GM21723 (cell line): ENCODE measurements at regions not wholly inside any gene's neighbourhood (a gene's known extent, or its start where the extent isn't known, plus 50 kb on each side); places are given as distances from the start of the nearest gene placed in this dataset.

ENCODE experiments used
- ATAC-seq: cut with Tn5 transposase; IDR thresholded peaks from one replicate; pipeline ENCODE4 v1.9.1; 2021; ENCODE audit warnings: mild to moderate bottlenecking, moderate library complexity; ENCODE audit not compliant: unreplicated experiment

DNA sequence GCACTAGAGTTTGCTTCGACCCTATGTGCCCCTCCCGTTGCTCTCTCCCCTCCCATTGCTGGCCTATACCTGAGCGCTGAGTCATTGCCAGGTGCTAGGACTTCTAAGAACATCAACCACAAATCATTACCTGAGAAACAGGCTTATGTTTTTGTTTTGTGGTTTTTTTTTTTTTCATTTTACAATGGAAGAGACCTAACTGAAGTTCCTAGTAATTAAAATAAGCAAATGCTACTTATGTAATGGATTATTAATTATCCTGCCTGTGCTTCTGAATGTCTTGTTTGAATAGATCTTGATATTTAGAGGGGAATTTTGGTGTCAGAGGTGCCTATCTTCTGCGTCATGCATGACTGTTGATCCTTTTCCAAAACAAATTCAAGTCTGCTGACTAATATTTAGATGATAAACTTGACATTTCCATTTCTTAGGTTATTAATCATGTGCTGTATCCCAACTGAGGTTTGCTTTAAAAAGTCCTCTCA, 275.4 kb upstream of the CPEB2 start:
- ATAC-seq = no peak

DNA sequence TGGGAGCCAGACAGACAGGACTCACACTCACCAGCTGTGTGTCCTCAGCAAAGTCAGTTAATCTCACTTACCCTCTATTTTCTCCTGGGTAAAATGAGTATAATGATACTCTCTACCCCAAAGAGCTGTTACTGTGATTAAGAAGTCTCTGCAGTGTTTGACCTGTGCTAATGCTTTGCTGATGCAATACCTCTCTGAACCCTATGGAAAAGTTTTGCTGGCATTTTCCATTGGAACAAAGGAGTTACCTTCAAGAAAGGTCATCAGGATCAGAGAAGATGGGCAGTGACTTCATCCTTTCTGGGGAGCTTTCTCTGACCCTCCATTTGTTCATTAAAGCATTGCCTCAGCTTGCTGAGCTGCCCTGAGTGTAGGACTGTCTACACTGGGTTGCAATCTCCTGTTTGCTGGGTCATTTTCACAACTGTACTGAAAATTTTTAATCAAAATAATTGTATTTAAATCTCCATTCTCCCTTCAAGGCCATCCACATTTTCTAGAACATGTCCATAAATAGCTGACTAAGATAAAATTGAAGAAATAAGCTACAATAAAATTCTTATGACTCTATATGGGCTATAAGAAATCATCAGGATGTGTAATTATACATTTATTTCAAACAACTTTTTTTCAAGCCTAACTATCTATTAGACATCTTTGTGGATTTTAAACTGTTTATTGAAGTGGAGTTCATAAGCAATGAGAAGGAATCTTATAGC, 272.8 kb upstream of the CPEB2 start:
- ATAC-seq = no peak

DNA sequence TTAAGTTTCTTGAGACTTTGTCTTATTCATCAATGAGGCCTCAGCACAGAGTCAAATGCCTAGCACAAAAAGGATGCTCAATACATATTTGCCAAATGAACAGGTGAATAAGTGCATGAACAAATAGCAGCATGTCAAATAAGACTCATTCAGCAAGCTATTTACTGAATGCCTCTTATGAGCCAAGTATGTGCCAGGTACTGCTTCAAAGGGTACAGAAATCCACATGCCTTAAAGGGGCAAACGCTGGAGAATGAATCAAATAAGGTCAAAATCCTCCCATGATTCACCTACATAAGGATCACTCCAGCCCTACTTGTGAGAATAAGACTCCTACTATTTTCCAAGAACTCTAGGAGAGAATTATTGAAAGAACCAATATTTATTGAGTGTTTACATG, 260.2 kb upstream of the CPEB2 start:
- ATAC-seq = no peak

DNA sequence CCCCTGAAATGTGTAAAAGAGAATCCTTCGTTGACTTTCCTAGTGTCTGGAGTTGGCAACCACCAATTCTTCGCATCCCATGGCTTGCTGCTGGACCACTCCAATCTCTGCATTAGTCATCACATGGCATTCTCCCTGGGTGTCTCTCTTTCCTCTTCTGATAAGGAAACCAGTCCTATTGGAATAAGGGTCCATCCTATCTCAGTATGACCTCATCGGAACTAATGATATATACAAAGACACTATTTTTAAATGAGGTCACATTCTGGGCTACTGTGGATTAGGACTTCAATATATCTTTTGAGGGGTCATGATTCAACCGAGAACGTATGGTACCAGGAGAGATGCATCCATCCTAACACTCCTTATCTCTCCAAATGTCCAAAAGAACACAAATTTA, 259.1 kb upstream of the CPEB2 start:
- no peak for ATAC-seq

DNA sequence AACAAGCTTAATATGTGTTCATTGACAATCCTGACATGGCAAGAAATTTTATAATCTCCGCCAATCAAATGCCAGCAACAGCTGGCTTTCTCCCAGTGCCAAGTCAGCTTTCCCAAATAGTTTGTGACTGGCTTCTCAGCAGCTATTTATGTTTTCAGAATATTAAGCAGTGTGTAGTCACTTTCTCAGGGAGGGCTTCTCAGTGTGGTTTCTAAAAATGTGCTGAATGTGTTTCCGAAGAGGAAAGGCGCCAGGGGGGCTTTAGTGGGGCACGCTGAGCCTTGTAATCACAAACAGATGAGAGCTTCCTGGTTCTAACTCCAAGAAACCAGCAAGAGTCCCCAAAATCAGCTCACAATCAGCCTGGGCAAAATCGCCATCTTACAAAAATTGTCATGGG, 258.7 kb upstream of the CPEB2 start:
- ATAC-seq = no peak

DNA sequence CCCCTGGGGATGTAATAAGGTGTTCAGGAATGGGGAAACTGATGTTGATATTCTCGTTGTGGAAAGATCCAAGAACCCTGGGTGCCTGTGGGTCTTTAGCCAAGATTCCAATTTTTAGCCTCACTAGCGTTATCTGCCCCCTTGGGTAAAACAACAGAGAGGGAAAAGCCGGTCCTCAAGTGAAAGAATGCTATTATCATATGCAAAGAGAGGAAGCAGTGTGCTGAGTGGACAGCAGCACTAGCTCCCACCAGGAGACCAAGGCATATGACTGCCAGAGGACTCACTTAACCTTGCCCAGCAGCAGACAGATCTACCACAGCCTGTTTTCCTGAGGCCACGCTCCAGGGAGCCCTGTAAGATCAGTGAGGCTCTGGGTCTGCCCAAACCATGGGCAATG, 257.9 kb upstream of the CPEB2 start:
- ATAC-seq = no peak

DNA sequence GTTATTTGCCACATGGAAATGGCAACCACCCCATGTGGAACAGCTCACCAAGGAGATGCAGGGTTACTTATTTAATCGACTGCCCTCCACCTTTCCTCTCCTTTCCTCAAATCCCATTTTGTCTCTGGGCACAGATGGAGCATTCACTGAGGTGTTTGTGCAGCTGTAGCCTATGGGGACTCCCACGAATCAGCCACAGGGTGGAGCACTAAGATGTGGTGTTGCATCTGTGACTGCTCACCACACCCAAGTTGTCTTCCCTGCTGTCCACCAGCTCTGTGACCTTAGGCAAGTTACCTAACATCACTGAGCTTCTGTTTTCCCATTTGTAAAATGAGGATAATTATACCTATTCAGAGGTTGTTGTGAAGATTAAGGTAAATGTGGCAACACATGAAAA, 252.4 kb upstream of the CPEB2 start:
- ATAC-seq = peak; percentile 75

DNA sequence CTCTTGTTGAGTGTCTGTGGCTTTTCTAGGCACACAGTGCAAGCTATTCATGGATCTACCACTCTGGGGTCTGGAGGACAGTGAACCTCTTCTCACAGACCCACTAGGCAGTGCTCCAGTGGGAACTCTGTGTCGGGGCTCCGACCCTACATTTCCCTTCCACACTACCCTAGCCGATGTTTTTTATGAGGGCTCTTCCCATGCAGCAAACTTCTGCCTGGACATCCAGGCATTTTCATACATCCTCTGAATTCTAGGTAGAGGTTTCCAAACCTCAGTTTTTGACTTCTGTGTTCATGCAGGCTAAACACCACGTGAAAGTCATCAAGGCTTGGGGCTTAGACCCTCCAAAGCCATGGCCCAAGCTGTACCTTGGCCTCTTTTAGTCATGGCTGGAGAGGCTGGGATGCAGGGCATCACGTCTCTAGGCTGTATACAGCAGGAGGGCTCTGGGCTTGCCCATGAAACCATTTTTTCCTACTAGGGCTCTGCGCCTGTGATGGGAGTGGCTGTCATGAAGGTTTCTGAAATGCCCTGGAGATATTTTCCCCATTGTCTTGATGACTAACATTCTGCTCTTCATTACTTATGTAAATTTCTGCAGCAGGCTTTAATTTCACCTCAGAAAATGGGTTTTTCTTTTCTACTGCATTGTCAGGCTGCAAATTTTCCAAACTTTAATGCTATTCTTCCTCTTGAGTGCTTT, 249.8 kb upstream of the CPEB2 start:
- ATAC-seq = no peak

DNA sequence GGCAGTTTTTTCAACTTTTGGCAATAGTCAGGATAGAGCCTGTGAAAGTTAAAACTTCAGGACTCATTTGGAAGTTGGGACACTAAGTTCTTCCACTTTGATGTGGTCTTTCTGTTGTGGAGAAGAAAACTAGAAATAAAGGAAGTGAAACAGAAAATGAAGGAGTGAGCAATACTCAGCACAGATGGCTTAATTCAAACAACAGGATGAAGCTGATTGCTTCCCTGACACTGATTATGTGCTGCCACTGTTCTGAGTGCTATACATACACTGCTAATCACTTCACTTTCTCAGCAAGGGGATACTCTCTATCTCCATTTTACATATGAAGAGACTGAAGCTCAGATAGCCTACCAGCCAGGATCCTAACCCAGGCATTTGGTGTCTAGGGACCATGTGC, 235.1 kb upstream of the CPEB2 start:
- no peak for ATAC-seq

DNA sequence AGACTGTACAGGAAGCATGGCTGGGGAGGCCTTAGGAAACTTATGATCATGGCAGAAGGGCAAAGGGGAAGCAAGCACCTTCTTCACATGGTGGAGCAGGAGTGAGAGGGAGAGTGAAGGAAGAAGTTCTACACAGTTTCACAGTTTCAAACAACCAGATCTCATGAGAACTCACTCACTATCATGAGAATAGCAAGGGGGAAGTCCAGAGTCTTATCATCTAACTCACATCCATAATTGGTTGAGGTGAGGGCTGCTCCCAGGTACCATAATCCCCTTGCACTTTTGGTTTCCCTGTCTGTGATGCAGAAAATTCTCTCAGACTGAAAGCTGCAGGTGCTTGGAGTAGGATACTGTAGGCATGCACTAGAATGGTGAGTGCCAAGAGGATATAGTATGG, 233.8 kb upstream of the CPEB2 start:
- no peak for ATAC-seq

DNA sequence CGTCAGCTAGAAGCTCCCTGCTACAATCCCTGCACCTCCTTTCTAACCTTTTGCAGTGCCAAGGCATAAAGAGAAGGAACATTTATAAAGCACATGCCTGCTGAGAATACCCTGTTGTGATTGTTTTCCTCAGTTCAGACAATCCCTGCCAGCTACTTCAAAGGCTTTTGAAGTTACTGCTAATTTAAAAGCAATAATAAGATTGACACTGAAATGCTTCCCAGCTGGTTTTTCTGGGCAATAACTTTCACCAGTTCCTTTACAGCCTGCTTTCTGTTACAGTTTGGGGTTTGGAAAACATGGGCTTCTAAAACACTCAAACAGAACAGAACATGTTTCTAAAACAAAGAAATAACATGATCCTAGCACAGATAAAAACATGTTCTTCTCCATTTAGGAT, 232.3 kb upstream of the CPEB2 start:
- ATAC-seq = no peak

DNA sequence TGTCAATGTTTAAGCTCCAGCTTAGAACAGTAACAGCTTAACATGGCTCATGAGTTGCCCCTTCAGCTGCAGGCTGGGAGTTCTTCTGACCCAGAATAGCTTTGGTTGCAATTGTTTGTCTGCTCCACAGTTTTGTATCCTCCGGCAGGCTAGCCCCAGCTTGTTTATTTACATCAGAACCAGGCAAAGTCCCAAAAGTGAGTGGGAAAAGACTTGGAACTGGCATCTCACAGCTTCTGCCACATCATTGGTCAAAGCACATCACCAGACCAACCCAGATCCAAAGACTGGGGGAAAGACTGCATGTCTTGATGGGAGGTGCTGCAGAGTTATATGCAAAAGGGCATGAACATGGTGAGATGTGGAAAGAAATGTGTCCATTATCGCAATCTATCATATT, 231.2 kb upstream of the CPEB2 start:
- no peak for ATAC-seq

DNA sequence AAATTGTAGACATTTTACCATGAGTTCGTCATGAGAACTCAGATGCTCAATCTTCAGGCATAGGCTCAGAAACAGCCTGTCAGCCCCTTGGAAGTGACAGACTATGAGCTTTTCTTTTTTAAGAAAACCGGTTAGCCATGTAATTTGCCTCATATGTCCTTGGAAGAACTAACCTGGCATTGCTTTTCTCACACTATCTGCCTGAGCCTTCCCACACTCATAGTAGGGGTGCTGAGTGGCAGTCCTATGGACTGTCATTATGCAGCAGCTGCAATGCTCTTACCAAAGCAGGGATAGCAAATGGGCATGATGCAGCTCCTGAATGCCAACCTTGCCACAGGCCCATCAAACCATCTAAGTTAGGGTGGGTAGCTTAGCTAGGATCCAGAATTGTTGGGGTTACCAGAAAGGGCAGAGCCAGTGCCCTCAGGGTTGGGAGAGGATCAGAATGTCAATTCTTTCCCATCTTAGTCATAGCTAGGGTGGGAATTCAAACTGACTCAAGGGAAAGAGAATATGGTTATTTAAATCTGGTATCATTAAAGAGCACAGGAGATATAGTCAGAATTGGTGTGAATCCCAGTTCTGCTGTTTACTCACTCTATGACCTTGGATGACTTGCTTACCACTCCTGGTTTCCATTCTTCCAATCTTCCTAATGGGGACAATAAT, 230.6 kb upstream of the CPEB2 start:
- no peak for ATAC-seq

DNA sequence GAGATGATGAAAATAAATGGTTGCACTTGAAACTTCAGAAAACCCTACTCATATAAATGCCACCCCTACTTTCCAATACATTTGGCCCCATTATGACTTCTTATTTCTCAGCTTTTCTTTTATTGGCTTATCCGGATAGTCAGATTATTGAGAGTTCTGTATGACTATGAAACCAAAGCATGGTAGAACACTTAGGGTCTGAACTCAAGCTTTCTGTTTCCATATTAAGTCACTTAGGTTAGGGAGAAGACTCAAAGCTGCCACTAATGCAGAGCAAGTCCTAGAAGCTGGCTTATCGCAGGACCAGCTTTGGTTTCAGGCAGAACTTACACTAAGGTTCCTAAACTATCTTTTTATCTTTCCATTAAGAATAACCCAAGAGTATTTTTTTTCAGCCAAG, 229.9 kb upstream of the CPEB2 start:
- ATAC-seq = no peak

DNA sequence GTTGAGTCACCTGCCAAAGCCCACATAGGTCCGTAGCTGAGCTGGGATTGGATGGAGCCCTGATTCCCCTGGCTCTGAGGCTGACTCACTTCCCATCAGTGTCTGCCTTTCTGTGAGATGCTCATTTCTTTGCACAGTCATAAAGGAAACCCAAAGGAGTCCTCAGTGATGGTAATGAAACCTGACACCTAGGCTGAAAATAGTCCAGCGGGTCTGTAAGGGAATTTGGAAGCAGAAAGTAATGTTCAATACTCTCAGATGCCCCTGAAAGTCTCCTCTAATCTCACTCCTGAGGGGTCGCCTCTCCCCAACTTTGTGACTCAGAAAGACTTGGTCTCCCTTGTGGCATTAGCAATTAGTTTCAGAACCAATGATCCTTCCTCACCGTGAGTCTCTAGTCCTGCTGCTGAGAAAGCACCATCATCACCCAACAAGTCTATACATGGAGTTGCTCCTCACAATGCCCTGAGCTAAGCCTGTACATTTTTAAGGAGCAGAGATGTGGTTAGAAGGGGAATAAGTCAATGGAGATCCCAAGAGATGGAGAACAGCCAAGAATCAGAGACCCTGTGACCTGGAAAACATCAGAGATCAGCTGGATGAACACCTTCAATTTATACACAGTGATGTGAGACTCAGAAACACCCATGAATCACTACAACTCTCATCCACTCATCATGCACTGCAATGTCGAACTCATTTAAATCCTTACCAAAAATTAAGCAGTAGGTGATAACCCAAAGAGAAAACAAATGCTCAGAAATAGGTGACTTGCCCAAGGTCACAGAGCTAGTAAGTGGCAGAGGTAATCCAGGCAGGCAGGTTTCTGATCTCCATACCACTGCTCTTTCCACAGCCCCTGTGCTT, 219.0 kb upstream of the CPEB2 start:
- ATAC-seq = peak; percentile 98

DNA sequence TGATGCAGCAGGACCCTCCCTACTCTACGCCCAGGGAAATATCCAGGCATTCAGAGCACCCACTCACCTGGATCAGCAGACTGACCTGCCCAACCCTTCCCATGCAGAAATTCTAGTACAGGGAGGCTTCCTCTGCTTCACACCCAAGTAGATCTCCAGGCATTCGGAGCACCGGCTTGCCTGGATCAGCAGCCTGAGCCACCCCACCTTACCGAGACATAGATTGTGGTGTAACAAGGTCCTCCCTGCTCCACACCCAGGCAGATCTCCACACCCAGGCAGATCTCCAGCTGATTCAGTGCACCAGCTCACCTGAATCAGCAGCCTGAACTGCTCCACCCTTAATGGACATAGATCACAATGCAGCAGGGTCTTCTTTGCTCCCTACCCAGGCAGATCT, 215.1 kb upstream of the CPEB2 start:
- ATAC-seq = no peak

DNA sequence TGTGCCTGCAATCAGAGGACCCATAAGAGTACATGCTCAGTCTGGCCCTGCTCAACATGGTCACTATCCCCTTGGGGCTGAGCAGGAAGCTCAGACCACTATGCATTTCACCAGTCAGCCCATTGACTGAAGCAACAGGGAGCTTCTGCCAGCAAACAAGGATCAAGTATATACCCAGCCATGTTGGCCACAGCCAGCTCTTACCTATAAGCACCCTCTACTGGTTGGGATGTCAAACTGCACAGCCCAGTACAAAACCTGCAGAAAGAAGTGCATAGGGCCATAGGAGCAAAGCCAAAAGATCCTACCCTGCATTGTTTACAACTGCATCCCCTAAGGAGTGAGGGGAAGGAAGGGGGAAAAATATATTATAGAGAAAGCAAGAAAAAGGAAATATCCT, 214.4 kb upstream of the CPEB2 start:
- no peak for ATAC-seq

DNA sequence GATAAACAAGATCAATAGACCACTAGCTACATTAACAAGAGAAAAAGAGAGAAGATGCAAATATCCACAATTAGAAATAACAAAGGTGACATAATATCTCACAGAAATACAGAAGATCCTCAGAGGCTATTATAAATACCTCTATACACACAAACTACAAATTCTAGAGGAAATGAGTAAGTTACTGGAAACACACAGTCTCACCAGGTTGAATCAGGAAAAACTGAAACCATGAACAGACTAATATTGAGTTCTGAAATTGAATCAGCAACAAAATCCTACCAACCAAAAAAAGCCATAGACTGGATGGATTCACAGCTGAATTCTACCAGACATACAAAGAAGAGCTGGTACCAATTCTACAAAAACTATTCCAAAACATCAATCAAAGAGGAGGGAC, 211.8 kb upstream of the CPEB2 start:
- no peak for ATAC-seq

DNA sequence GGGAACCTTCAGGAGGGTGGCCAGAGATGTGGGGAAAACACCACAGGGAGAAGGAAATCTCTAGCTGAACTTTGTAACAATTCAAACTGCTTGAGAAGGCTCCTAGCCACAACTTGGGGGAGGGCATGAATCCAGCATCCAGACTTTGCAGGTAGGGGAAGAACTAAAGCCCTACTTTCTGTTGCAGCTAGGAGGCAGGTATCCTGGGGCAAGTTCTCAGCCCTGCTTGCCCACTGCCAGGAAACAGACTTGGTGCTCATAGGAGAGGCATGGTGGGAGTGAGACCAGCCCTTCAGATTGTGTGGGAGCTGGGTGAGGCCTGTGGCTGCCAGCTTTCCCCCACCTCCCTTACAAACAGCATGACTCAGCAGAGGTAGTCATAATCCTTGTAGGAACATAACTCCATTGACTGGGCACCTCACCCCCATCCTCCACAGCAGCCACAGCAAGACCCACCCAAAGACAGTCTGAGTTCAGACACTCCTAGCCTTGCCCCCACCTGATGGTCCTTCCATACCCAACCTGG, 209.5 kb upstream of the CPEB2 start:
- no peak for ATAC-seq

DNA sequence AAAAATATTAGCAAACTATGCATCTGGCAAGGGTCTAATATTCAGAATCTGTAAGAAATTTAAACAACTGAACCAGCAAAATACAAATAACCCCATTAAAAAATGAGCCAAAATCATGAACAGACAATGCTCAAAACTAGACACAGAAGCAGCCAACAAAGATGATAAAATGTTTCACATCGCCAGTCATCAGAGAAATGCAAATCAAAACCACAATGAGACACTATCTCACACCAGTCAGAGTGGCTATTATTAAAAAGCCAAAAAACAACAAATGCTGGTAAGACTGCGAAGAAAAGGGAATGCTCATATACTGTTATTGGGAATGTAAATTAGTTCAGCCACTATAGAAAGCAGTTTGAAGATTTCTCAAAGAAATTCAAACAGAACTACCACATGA, 201.3 kb upstream of the CPEB2 start:
- no peak for ATAC-seq

DNA sequence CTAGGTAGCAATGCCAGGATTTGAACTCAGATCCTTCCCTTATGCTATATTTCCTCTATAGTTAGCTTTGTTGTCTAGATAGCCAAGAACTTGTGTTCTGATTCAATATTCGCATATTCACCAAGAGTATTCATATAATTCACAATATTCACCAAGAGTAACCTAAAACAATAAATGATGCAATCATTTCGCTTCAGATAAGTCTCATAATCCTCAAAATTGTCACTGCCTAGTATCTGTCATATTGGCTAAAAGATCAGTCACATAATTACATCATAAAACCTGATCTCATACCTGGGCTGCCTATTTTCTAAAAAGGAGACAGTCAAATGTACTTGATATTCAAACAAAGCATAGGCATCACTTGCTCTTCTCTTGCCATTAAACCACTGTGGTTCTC, 199.7 kb upstream of the CPEB2 start:
- ATAC-seq = no peak
